Panc1 (cell line): ENCODE measurements at regions not wholly inside any gene's neighbourhood (a gene's known extent, or its start where the extent isn't known, plus 50 kb on each side); places are given as distances from the start of the nearest gene placed in this dataset.

ENCODE experiments used
- CTCF ChIP-seq: fragments of 450-650 bp; IDR thresholded peaks from 2 replicates; pipeline ENCODE4 v1.5.1; 2017; ENCODE audit warnings: mild to moderate bottlenecking
- POLR2AphosphoS5 ChIP-seq: IDR thresholded peaks from 2 replicates; pipeline ENCODE4 v1.6.1; 2012; ENCODE audit warnings: mild to moderate bottlenecking, low read depth, low read length, moderate library complexity
- TCF7L2 ChIP-seq: IDR thresholded peaks from 2 replicates; pipeline ENCODE4 v1.6.1; 2011; ENCODE audit warnings: mild to moderate bottlenecking, low read depth, low read length, inconsistent platforms

GRCh38 chr7:52271703-52272102, 763.7 kb upstream of the POM121L12 start:
- TF ChIP-seq CTCF (no peak), POLR2AphosphoS5 (no peak), TCF7L2 (no peak)
